DND-41 (cell line): ENCODE measurements at regions not wholly inside any gene's neighbourhood (a gene's known extent, or its start where the extent isn't known, plus 50 kb on each side); places are given as distances from the start of the nearest gene placed in this dataset.

Experiments used
- EZH2 ChIP-seq: IDR thresholded peaks from 3 replicates; pipeline ENCODE4 v1.6.1; 2012; ENCODE audit warnings: borderline replicate concordance, low read depth, mild to moderate bottlenecking, moderate library complexity, low read length, inconsistent platforms; ENCODE audit not compliant: severe bottlenecking
- TF ChIP-seq, protein P1 (sequence below): IDR thresholded peaks from 2 replicates; pipeline ENCODE4 v1.5.1; 2012; ENCODE audit warnings: borderline replicate concordance, low read length, moderate library complexity, mild to moderate bottlenecking; ENCODE audit not compliant: poor library complexity, severe bottlenecking; ENCODE audit errors: extremely low read depth

GRCh38 chr3:71979175-71979574 lies 194.2 kb upstream of the PROK2 start:
- TF ChIP-seq, protein P1, sequence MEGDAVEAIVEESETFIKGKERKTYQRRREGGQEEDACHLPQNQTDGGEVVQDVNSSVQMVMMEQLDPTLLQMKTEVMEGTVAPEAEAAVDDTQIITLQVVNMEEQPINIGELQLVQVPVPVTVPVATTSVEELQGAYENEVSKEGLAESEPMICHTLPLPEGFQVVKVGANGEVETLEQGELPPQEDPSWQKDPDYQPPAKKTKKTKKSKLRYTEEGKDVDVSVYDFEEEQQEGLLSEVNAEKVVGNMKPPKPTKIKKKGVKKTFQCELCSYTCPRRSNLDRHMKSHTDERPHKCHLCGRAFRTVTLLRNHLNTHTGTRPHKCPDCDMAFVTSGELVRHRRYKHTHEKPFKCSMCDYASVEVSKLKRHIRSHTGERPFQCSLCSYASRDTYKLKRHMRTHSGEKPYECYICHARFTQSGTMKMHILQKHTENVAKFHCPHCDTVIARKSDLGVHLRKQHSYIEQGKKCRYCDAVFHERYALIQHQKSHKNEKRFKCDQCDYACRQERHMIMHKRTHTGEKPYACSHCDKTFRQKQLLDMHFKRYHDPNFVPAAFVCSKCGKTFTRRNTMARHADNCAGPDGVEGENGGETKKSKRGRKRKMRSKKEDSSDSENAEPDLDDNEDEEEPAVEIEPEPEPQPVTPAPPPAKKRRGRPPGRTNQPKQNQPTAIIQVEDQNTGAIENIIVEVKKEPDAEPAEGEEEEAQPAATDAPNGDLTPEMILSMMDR = no peak
- no peak for TF ChIP-seq EZH2
